Inferior parietal cortex (tissue), 1 donor: ENCODE measurements at regions not wholly inside any gene's neighbourhood (a gene's known extent, or its start where the extent isn't known, plus 50 kb on each side); places are given as distances from the start of the nearest gene placed in this dataset.
"Not testable (repeated sequence)": the region's sequence is repeated elsewhere in the genome, so short reads cannot be mapped to it uniquely, and the experiment has no call there.

ENCODE experiments used
- DNase-seq: peaks from one replicate; pipeline ENCODE4 v3.0.0-alpha.2; 2016; ENCODE audit errors: extremely low spot score

DNA sequence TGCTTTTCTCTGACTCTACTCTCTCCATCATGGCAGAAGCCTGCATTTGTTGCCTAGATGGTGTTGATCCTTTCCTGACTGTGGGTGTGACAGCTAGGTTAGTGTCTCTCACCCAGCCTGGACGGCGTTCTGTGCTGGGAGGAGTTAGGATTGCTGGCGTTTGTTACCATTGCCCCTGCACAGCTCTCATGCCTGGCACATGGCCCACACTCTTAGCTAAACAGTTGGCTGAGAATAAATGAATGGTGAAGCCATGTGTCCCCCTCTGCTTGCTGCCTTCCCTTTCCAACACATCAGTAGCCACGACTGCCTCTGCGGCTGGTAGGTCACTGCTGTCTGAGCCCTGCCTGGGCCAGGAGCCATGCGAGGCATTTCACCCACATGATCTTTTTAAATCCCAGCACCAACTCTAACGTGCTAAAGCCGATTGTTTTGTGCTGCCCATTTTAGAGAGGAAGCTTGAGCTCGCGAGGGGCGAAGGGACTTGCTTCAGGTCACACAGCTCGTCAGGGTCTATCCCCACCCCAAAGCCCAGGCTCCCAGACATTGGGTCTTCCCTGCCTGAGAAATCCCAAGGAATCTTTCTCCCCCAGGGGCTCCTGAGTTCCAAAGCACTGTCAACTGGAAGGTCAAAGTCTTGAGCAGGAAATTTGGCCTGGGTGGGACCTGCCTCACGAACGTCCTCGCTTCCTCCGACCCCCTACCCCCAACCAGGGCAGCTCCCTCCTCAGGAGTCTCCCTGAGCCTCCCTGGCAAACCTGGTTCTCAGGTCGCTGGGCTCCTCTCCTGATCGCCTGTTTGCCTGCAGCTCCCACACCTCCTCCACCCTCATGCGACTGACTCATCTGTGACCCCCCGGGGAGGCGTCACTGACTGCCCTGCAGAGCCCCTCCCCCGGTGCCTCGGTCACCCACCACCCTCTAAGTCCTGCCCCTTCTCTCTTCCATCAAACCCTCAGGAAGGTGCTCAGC, 271.7 kb upstream of the C1orf174 start:
- DNase-seq, result no peak

DNA sequence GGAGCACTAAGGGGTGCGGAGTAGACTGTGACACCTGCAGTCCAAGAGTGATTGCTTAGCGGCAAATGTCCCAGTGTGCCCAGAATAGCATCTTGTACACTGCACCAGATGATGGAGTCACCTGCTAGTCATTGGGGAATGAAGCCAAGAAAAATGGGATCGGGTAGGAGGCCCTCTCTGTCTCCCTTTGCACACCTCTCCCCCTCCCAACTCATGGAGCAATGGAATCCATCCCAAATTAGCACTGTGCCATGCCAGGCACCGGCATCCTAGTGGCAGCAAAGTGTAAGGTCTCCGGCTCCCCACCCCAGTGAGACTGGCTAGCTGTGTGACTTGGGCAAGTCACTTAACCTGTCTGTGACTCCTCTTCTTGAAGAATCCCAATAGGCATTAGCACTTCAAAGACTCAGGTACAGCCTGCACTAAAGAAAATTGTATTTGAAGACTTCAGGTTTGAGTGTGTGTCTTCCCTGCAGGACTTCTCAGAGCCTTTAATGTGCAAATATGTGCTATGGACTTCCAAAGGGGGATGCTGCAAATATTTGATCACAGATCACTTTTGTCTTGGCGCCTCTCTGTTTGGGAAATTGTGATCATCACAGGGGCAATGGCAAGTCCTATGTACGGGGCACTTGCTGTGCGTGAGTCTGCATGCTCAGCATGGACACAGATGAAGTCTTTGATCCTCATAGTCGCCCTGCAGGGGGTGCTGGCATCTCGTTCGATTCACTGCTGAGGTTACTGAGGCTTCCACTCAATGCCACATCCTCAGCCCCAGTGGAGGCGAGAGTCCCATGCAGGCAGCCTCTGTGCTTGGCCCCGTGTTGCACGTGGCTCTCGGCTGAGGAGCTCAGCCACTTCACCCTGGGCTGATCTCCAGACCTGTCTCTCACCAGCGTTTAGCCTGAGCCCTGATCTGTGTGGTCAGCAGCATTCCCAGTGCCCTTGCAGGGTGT, 272.9 kb upstream of the C1orf174 start:
- peak; percentile 17 for DNase-seq

GRCh38 chr1:4173731-4174130, 273.7 kb upstream of the C1orf174 start:
- no peak for DNase-seq

DNA sequence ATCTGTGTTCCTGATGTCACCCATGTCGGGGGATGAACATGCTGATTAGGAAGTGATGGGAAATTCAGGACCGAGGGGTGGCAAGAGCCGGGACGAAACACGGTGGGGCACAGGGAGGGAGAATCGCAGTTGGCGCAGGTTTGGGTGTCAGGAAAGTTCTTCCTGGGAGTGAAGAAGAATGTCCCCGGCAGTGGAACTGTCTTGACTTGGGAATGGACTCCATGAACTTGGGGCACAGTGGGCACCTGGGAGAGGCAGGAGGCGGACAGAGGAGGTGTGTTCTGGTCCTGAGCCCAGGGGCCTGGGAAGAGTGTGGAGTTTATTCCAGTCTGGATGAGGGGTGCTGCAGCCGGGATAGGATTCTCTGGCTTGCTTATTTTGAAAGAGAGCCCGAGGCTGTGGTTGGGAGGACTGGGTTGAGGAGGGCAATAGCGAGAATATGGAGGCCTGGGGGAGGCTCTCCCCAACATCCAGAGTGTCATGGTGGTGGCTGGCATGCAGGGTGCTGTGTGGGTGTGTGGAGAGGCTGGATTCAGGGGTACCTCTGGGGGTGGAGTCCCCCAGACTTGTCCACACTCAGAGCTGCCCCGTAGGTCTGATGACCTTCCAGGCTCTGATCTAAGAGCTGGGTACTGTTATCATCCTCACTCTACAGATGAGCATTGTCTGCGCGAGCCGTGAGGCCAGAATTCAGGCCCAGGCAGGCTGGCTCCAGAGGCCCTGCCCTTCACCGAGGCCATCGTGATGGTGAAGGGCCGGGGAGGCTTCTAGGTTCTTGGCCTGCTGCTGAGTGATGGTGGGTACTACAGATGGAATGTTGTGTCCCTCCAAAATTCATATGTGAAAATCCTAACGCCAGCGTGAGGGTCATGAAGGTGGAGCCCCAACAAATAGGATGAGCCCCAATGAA, 274.5 kb upstream of the C1orf174 start:
- no peak for DNase-seq

GRCh38 chr1:4175566-4176405, 275.7 kb upstream of the C1orf174 start:
- DNase-seq, result no peak

- no peak for DNase-seq
These were observed 276.8 kb upstream of the C1orf174 start for GRCh38 chr1:4176841-4177240.

GRCh38 chr1:4177425-4178150, 277.5 kb upstream of the C1orf174 start:
- no peak for DNase-seq

DNA sequence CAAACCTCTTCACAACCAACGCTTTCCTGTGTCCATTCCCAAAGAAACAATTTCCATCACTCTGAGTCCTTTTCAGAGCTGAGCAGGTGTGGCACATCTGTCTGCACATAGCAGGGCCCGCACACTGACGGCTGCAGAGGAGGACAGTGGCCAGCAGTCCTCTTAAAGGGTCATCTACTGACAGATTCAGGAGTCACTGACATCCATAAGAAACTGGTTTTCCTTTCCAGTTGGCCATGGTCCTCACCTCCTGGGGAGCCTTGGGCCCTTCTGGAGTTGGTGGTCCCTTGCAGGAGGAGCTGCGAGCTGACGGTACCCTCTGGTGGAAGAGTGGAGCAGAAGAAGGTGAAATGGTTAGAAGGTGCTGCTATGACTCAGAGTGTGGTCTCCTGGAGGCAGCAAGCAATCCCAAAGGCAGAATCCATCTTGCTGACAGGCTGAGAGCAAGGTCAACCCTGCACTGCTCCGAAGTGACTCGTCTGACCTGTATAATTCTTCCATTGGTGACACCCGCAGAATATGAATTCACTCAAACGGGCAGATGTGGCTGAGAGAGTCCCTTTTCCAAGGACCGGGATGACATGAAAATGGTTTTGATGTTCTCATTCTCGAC, 278.5 kb upstream of the C1orf174 start:
- DNase-seq, result no peak

- DNase-seq, result no peak
These were observed 280.1 kb upstream of the C1orf174 start for GRCh38 chr1:4179914-4180735.

DNA sequence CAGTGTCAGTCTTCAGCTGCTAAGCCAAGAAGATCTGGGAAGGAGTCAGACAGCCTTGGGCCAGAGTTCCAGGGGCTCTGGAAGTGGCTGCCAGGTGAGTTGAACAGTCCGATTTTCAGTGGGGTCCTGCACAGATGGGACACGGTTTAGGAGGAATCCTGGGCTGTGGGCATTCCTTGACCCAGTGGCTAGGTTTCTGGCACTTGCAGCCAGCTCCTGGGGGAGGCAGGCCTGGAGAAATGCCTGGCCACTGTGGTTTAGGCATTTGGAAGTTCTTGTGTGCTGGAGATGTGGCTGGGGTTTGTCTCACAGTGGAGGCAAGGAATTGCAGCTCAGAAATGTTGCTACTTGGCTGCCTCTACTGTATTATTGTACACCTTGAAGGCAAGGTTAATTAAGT, 286.4 kb upstream of the C1orf174 start:
- DNase-seq, result not testable (repeated sequence)

- DNase-seq, result no peak
These were observed 303.4 kb upstream of the C1orf174 start for GRCh38 chr1:4203501-4203900.

GRCh38 chr1:4207183-4207582, 307.1 kb upstream of the C1orf174 start:
- no peak for DNase-seq

- no peak for DNase-seq
These were observed 308.0 kb upstream of the C1orf174 start for GRCh38 chr1:4207842-4208692.

GRCh38 chr1:4210043-4210442, 310.0 kb upstream of the C1orf174 start:
- DNase-seq, result no peak

DNA sequence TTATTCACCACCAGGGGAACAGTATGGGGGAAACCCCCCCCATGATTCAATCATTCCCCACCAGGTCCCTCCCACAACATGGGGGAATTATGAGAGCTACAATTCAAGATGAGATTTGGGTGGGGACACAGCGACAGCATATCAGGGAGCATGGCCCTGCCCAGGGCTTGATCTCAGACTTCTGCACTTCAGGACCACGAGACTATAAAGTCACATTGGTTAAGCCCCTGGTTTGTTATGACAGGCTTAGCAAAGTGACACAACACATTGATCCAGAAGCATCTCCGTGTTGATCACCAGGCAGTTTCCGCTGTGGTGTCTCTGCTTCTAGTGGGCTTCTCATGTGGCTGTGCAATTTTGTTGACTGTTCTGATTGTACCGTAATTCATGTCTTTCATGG, 312.7 kb upstream of the C1orf174 start:
- DNase-seq, result no peak

GRCh38 chr1:4213366-4213973, 313.4 kb upstream of the C1orf174 start:
- DNase-seq, result no peak

- DNase-seq, result no peak
These were observed 314.8 kb upstream of the C1orf174 start for GRCh38 chr1:4214826-4215225.
